Epidermal melanocyte (primary cell): ENCODE measurements at regions not wholly inside any gene's neighbourhood (a gene's known extent, or its start where the extent isn't known, plus 50 kb on each side); places are given as distances from the start of the nearest gene placed in this dataset.
"Not testable (repeated sequence)": the region's sequence is repeated elsewhere in the genome, so short reads cannot be mapped to it uniquely, and the experiment has no call there.

Source experiments
- DNase-seq: peaks from one replicate; pipeline ENCODE4 v3.0.0; 2011; ENCODE audit warnings: low spot score; ENCODE audit not compliant: insufficient read length

GRCh38 chr6:114712129-114712662, 369.4 kb upstream of the HS3ST5 start:
- no peak for DNase-seq

GRCh38 chr6:114707081-114707620, 364.3 kb upstream of the HS3ST5 start:
- DNase-seq: no peak

GRCh38 chr6:114690625-114691024, 347.8 kb upstream of the HS3ST5 start:
- no peak for DNase-seq

GRCh38 chr6:114659513-114659912, 316.7 kb upstream of the HS3ST5 start:
- no peak for DNase-seq

GRCh38 chr6:114651611-114652010, 308.8 kb upstream of the HS3ST5 start:
- DNase-seq: no peak

GRCh38 chr6:114650891-114651290, 308.1 kb upstream of the HS3ST5 start:
- DNase-seq: no peak

- DNase-seq: no peak
Measured at GRCh38 chr6:114649298-114649697, 306.5 kb upstream of the HS3ST5 start.

GRCh38 chr6:114648847-114649246, 306.0 kb upstream of the HS3ST5 start:
- DNase-seq: no peak

GRCh38 chr6:114638341-114638740, 295.5 kb upstream of the HS3ST5 start:
- DNase-seq: no peak

GRCh38 chr6:114634016-114634415, 291.2 kb upstream of the HS3ST5 start:
- no peak for DNase-seq

GRCh38 chr6:114626226-114626625, 283.4 kb upstream of the HS3ST5 start:
- not testable (repeated sequence) for DNase-seq

- DNase-seq: no peak
Measured at GRCh38 chr6:114619621-114620200, 276.9 kb upstream of the HS3ST5 start.

- DNase-seq: no peak
Measured at GRCh38 chr6:114611696-114612095, 268.9 kb upstream of the HS3ST5 start.

- no peak for DNase-seq
Measured at GRCh38 chr6:114608091-114608490, 265.3 kb upstream of the HS3ST5 start.

- DNase-seq: no peak
Measured at GRCh38 chr6:114605656-114606055, 262.8 kb upstream of the HS3ST5 start.

- DNase-seq: no peak
Measured at GRCh38 chr6:114600381-114600780, 257.6 kb upstream of the HS3ST5 start.

GRCh38 chr6:114595591-114595990, 252.8 kb upstream of the HS3ST5 start:
- no peak for DNase-seq

- DNase-seq: no peak
Measured at GRCh38 chr6:114595186-114595585, 252.4 kb upstream of the HS3ST5 start.

GRCh38 chr6:114592506-114592905, 249.7 kb upstream of the HS3ST5 start:
- DNase-seq: no peak

GRCh38 chr6:114588726-114589125, 245.9 kb upstream of the HS3ST5 start:
- no peak for DNase-seq

GRCh38 chr6:114586298-114586697, 243.5 kb upstream of the HS3ST5 start:
- no peak for DNase-seq

- DNase-seq: no peak
Measured at GRCh38 chr6:114581293-114581692, 238.5 kb upstream of the HS3ST5 start.

- DNase-seq: no peak
Measured at GRCh38 chr6:114580882-114581281, 238.1 kb upstream of the HS3ST5 start.
